A673 (cell line): ENCODE measurements at regions not wholly inside any gene's neighbourhood (a gene's known extent, or its start where the extent isn't known, plus 50 kb on each side); places are given as distances from the start of the nearest gene placed in this dataset.

ENCODE experiments used
- BruUV-seq: library from RNA; stranded (reverse); fragments of 400-500 nt; replicated peaks from 2 replicates; lab custom pipeline; 2021; lab: Mats Ljungman, UMichigan
- CTCF ChIA-PET: fragments of 300-600 bp; sonication (Branson Sonifier 250); formaldehyde crosslinking; loops from one replicate; lab custom pipeline; 2022; ENCODE audit warnings: antibody characterized with exemption; lab: Charles Lee
- POLR2A ChIA-PET: fragments of 300-600 bp; sonication (Branson Sonifier 250); formaldehyde crosslinking; loops from one replicate; lab custom pipeline; 2022; ENCODE audit warnings: antibody characterized with exemption; ENCODE audit not compliant: low non-redundant PET; lab: Charles Lee
- DNase-seq: peaks from one replicate; pipeline ENCODE4 v3.0.0-alpha.2; 2015; ENCODE audit warnings: low spot score
- H3K27ac ChIP-seq: fragments of 200-600 bp; sonication (generic); 2 replicates; pipeline ENCODE4 v1.5.1; 2016; ENCODE audit warnings: mixed run types, low read depth, mild to moderate bottlenecking, mixed read lengths, antibody characterized with exemption, low read length; ENCODE audit not compliant: poor library complexity, severe bottlenecking
- H3K27me3 ChIP-seq: fragments of 200-600 bp; sonication (generic); replicated peaks from 2 replicates; pipeline ENCODE4 v1.6.1; 2017; ENCODE audit warnings: mixed run types, low read depth, mild to moderate bottlenecking, mixed read lengths, antibody characterized with exemption, low read length; ENCODE audit not compliant: insufficient read depth, poor library complexity
- H3K36me3 ChIP-seq: fragments of 200-600 bp; sonication (generic); 2 replicates; pipeline ENCODE4 v1.6.1; 2016; ENCODE audit warnings: mixed run types, mild to moderate bottlenecking, mixed read lengths, antibody characterized with exemption, low read length; ENCODE audit not compliant: insufficient read depth, poor library complexity, severe bottlenecking
- H3K4me1 ChIP-seq: fragments of 200-600 bp; sonication (generic); 2 replicates; pipeline ENCODE4 v1.6.1; 2017; ENCODE audit warnings: mixed run types, mild to moderate bottlenecking, mixed read lengths, antibody characterized with exemption, low read length; ENCODE audit not compliant: insufficient read depth, poor library complexity, severe bottlenecking
- H3K4me3 ChIP-seq: fragments of 200-600 bp; sonication (generic); 2 replicates; pipeline ENCODE4 v1.5.1; 2016; ENCODE audit warnings: low read depth, mixed run types, mild to moderate bottlenecking, mixed read lengths, low read length; ENCODE audit not compliant: poor library complexity, severe bottlenecking
- H3K9me3 ChIP-seq: fragments of 200-600 bp; sonication (generic); 2 replicates; pipeline ENCODE4 v1.6.1; 2016; ENCODE audit warnings: mixed run types, low read depth, mild to moderate bottlenecking, mixed read lengths, antibody characterized with exemption, low read length; ENCODE audit not compliant: poor library complexity, severe bottlenecking
- CTCF ChIP-seq: fragments of 300-800, 200-600 bp; sonication (generic); conservative IDR thresholded peaks from 2 replicates; pipeline ENCODE4 v1.5.1; 2017; ENCODE audit warnings: low read depth, mild to moderate bottlenecking, antibody characterized with exemption, low read length, moderate library complexity, mixed read lengths
- EZH2 ChIP-seq: fragments of 200-600 bp; sonication (generic); IDR thresholded peaks from 2 replicates; pipeline ENCODE4 v1.6.1; 2017; ENCODE audit warnings: borderline replicate concordance, low read depth, mild to moderate bottlenecking, mixed read lengths, antibody characterized with exemption, low read length; ENCODE audit not compliant: poor library complexity, severe bottlenecking
- intact Hi-C: fragments of 100-400 bp; cut with micrococcal nuclease; formaldehyde crosslinking; loops from one replicate; pipeline ENCODE4 v1.10.0; 2022; ENCODE audit not compliant: unreplicated experiment

GRCh38 chr2:2765839-2766495, 434.9 kb upstream of the MYT1L start:
- Histone ChIP-seq H3K27ac (no peak overlapping the region), H3K27me3 (no peaks in the 10 kb centered on the region), H3K9me3 (no peaks in the 10 kb centered on the region), H3K4me3 (no peak overlapping the region), H3K36me3 (no peaks in the 10 kb centered on the region), H3K4me1 (no peaks in the 10 kb centered on the region)
- TF ChIP-seq CTCF: no peak
- no peak for TF ChIP-seq EZH2
- CTCF ChIA-PET: no interaction called here
- POLR2A ChIA-PET: no interaction called here
- intact Hi-C loops: no loop called here
- no TSS peak for BruUV-seq
- no peak for DNase-seq

GRCh38 chr2:2765176-2765800, 434.2 kb upstream of the MYT1L start:
- no TSS peak for BruUV-seq
- H3K4me1 ChIP-seq: no peaks in the 10 kb centered on the region
- no peaks in the 10 kb centered on the region for H3K27me3 ChIP-seq
- intact Hi-C loops: no loop called here
- TF ChIP-seq EZH2: no peak
- no peak for TF ChIP-seq CTCF
- no peak overlapping the region for H3K27ac ChIP-seq
- DNase-seq: no peak
- ChIA-PET CTCF (no interaction called here), POLR2A (no interaction called here)
- no peaks in the 10 kb centered on the region for H3K9me3 ChIP-seq
- H3K4me3 ChIP-seq: no peak overlapping the region
- H3K36me3 ChIP-seq: no peaks in the 10 kb centered on the region

DNA sequence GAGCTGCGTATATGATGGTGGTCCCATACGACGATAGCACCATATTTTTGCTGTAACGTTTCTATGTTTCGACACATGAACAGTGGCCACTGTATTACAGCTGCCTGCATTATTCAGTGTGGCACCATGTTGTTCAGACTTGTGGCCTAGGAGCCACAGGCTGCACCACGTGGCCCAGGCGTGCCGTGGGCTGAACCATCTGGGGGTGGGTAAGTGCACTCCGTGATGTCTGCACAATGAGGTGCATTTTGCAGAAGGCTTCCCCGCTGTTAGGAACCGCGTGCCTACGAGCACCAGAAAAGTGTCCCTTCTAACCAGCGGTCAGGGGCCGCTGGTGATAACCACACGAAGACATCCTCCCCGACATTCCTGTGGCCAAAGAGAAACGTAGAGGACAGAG, 433.7 kb upstream of the MYT1L start:
- no peaks in the 10 kb centered on the region for H3K9me3 ChIP-seq
- no TSS peak for BruUV-seq
- intact Hi-C loops: no loop called here
- ChIA-PET CTCF (no interaction called here), POLR2A (no interaction called here)
- no peaks in the 10 kb centered on the region for H3K4me1 ChIP-seq
- no peak overlapping the region for H3K27ac ChIP-seq
- H3K36me3 ChIP-seq: no peaks in the 10 kb centered on the region
- TF ChIP-seq CTCF: no peak
- TF ChIP-seq EZH2: no peak
- no peak overlapping the region for H3K4me3 ChIP-seq
- no peaks in the 10 kb centered on the region for H3K27me3 ChIP-seq
- DNase-seq: no peak
